GM12873 (cell line): ENCODE measurements at regions not wholly inside any gene's neighbourhood (a gene's known extent, or its start where the extent isn't known, plus 50 kb on each side); places are given as distances from the start of the nearest gene placed in this dataset.

ENCODE experiments used
- CTCF ChIP-seq: IDR thresholded peaks from 2 replicates; pipeline ENCODE4 v1.5.1; 2012; ENCODE audit warnings: low read depth, mild to moderate bottlenecking, moderate library complexity, low read length, control low read depth; ENCODE audit not compliant: insufficient read depth; ENCODE audit errors: missing control alignments

DNA sequence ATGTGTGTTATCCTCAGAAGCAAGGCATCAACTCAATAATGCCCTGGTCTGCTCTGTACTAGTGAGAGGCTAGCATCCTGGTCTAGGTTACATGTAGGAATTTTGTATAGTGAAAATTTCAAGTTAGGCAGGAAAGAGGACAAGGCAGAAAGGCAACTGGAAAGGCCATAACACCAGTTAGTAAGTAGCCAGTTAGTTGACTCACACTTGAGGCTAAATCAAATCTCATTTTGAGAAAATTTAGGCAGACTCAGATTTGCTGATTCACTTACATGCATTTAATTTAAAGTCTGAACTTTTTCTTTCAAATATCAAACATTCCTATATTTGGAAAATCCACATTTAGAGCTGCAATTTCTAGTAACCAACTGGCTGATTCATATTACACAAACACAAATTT, 184.5 kb upstream of the TCF21 start:
- TF ChIP-seq CTCF = no peak

DNA sequence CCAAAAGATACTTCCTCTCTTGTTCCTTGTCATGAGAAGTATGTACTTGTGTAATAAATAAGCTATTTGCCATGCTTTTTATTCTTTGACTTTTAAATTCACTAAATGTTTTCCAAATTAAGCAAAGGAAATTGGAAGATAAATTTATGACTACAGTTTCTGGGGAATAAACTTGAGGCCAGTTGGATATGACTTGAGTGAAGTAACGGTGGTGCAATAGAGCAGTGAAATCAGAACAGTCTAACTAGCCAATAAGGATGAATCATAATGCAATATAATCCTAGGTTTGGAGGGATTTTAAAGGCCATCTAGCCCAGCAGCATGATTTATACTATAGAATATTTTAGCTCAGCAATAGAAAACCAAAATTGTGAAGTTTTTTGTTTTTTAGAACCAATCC, 183.8 kb upstream of the TCF21 start:
- no peak for TF ChIP-seq CTCF

DNA sequence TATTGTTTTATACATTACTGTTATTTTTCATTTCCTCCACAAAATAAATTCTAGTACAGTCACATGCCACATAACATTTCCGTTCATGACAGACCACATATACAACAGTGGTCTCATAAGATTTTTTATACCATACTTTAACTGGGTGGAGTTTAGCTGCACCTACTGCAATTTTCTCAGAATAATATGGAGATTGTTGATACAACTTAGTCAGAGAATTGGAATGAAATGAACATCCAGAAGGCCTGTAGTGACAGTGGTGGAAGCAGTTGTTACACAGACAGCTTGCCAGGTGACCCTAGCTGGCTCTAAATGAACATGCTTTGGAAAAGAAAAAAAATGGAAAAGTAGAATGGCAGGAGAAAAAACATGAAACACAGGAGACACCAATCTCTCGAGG, 183.2 kb upstream of the TCF21 start:
- TF ChIP-seq CTCF = no peak

DNA sequence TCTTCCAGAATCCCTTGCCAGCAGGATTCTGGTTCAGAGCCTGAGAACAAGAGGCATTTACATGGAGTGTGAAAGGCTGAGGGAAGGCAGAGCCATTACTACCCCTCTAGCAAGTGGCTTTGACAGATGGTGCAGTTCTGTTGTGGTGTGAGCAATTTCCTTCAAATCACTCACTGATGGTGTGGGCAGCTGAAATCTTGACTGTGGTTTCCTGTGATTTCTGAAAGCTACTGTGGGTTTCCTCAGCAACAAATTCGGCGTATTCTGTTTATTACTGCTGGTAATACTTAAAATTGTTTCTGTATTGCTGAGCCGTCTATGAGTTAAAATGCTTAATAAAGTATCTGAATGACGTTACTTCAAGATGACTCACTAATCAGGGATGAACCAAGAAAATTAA, 181.5 kb upstream of the TCF21 start:
- no peak for TF ChIP-seq CTCF

- TF ChIP-seq CTCF = no peak
Measured at GRCh38 chr6:133710826-133711225, 178.1 kb upstream of the TCF21 start.

DNA sequence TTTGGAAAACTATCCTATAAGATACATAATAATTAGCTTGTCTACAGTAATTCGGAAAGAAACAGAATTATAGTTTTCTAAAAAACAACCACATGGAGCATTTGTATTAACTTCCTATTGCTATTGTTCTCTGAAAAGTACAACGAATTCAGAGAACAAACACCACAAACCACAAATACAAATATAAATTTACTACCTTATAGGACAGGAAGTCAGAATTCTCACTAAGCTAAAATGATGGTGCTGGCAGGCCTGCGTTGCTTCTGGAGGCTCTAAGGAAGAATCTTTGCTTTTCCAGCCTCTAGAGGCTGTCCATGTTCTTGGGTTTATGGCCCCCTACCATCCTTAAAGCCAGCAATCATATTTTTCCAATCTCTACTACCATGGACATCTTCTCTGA, 173.6 kb upstream of the TCF21 start:
- TF ChIP-seq CTCF = no peak

GRCh38 chr6:133724726-133725125, 164.2 kb upstream of the TCF21 start:
- no peak for TF ChIP-seq CTCF

DNA sequence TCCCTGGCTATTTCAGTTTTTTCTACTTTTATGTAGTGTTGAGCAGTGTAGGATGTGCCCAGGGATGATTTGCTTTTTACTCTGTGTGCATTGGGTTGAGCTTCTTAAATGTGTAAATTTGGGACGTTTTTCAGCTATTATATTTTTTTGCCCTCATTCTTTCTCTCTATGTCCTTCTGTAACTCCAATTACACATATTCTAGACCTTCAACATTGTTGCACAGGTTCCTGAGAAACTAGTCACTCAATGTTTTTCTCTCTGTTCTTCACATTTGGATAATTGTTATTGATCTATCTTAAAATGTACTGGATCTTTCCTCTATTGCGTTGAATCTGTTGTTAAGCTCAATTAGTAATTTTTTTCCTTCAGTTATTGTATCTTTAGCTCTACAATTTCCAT, 162.7 kb upstream of the TCF21 start:
- TF ChIP-seq CTCF = no peak
